ENCODE measurements at regions not wholly inside any gene's neighbourhood (a gene's known extent, or its start where the extent isn't known, plus 50 kb on each side); places are given as distances from the start of the nearest gene placed in this dataset.

- TF ChIP-seq CTCF (IDR thresholded peaks at IDR 0.05) (no peak), POLR2A (IDR thresholded peaks at IDR 0.05) (no peak)
Observed at GRCh38 chr6:167553736-167554119, 228.8 kb downstream of the TTLL2 start.

All from suprapubic skin (tissue), 3 donors.